Activated T-helper 9 cell treated with anti-CD3 and anti-CD28 coated beads, Interleukin-2, amount 50 U/mL, for 16 hours (primary cell): ENCODE measurements at regions not wholly inside any gene's neighbourhood (a gene's known extent, or its start where the extent isn't known, plus 50 kb on each side); places are given as distances from the start of the nearest gene placed in this dataset.
"Not testable (repeated sequence)": the region's sequence is repeated elsewhere in the genome, so short reads cannot be mapped to it uniquely, and the experiment has no call there.

ENCODE experiments used
- DNase-seq: peaks from one replicate; pipeline ENCODE4 v3.0.0-alpha.2; 2020; ENCODE audit warnings: low read depth

GRCh38 chr2:237196866-237197618, 111.4 kb downstream of the COPS8 start:
- no peak for DNase-seq

- no peak for DNase-seq
These were observed 112.6 kb downstream of the COPS8 start for GRCh38 chr2:237198164-237198855.

GRCh38 chr2:237199082-237199481, 113.4 kb downstream of the COPS8 start:
- DNase-seq = no peak

GRCh38 chr2:237199577-237199976, 113.9 kb downstream of the COPS8 start:
- DNase-seq = no peak

GRCh38 chr2:237200462-237200861, 114.8 kb downstream of the COPS8 start:
- no peak for DNase-seq

- no peak for DNase-seq
These were observed 116.0 kb downstream of the COPS8 start for GRCh38 chr2:237201461-237202287.

- DNase-seq = no peak
These were observed 116.8 kb downstream of the COPS8 start for GRCh38 chr2:237202288-237203030.

GRCh38 chr2:237205043-237205541, 119.4 kb downstream of the COPS8 start:
- DNase-seq = no peak

GRCh38 chr2:237205561-237205971, 119.9 kb downstream of the COPS8 start:
- no peak for DNase-seq

GRCh38 chr2:237207646-237208045, 122.0 kb downstream of the COPS8 start:
- DNase-seq = no peak

- DNase-seq = no peak
These were observed 122.9 kb downstream of the COPS8 start for GRCh38 chr2:237208373-237209260.

- DNase-seq = no peak
These were observed 124.2 kb downstream of the COPS8 start for GRCh38 chr2:237209885-237210284.

- DNase-seq = no peak
These were observed 124.6 kb downstream of the COPS8 start for GRCh38 chr2:237210297-237210696.

GRCh38 chr2:237210763-237211162, 125.1 kb downstream of the COPS8 start:
- DNase-seq = no peak

- not testable (repeated sequence) for DNase-seq
These were observed 126.9 kb downstream of the COPS8 start for GRCh38 chr2:237212356-237213279.

- DNase-seq = no peak
These were observed 127.8 kb downstream of the COPS8 start for GRCh38 chr2:237213315-237214022.

- no peak for DNase-seq
These were observed 128.5 kb downstream of the COPS8 start for GRCh38 chr2:237214030-237214675.

GRCh38 chr2:237214963-237215362, 129.3 kb downstream of the COPS8 start:
- DNase-seq = no peak
